IMR-90 (cell line): ENCODE measurements at regions not wholly inside any gene's neighbourhood (a gene's known extent, or its start where the extent isn't known, plus 50 kb on each side); places are given as distances from the start of the nearest gene placed in this dataset.

Experiments used
- ATAC-seq: fragments of 200-7000 bp; cut with Tn5 transposase; 2 replicates; pipeline ENCODE4 v1.9.1; 2020; ENCODE audit warnings: low read depth, mild to moderate bottlenecking, moderate library complexity
- BruUV-seq: library from RNA; stranded (reverse); fragments of 400-500 nt; replicated peaks from 2 replicates; lab custom pipeline; 2021; lab: Mats Ljungman, UMichigan
- CTCF ChIA-PET: fragments of 300-600 bp; formaldehyde crosslinking; extraction: SDS; loops from one replicate; lab custom pipeline; 2021; ENCODE audit warnings: antibody characterized with exemption; lab: Yijun Ruan, JAX
- POLR2A ChIA-PET: fragments of 300-600 bp; sonication (Branson Sonifier 250); formaldehyde crosslinking; loops from one replicate; lab custom pipeline; 2022; ENCODE audit warnings: antibody characterized with exemption; ENCODE audit not compliant: unreplicated experiment; lab: Charles Lee
- DNase-seq: peaks from one replicate; pipeline ENCODE4 v3.0.0; 2013
- H2AFZ ChIP-seq: replicated peaks from 2 replicates; pipeline ENCODE3; 2013; ENCODE audit warnings: low read length, mild to moderate bottlenecking; ENCODE audit not compliant: poor library complexity
- H2AK5ac ChIP-seq: 2 replicates; pipeline ENCODE4 v1.6.1; 2013; ENCODE audit warnings: low read depth, low read length, inconsistent platforms
- H2AK9ac ChIP-seq: replicated peaks from 2 replicates; pipeline ENCODE3; 2013; ENCODE audit warnings: mild to moderate bottlenecking, low read depth, low read length, moderate library complexity; ENCODE audit not compliant: poor library complexity
- H2BK120ac ChIP-seq: 2 replicates; pipeline ENCODE4 v1.6.1; 2013; ENCODE audit warnings: low read depth, low read length, inconsistent platforms
- H2BK15ac ChIP-seq: 3 replicates; pipeline ENCODE4 v1.6.1; 2013; ENCODE audit warnings: low read depth, low read length, inconsistent platforms
- H2BK20ac ChIP-seq: 2 replicates; pipeline ENCODE4 v1.6.1; 2013; ENCODE audit warnings: low read depth, mild to moderate bottlenecking, inconsistent platforms, low read length, moderate library complexity
- H2BK5ac ChIP-seq: 2 replicates; pipeline ENCODE4 v1.6.1; 2013; ENCODE audit warnings: mild to moderate bottlenecking, low read depth, low read length, inconsistent platforms; ENCODE audit not compliant: poor library complexity, severe bottlenecking
- H3K14ac ChIP-seq: replicated peaks from 2 replicates; pipeline ENCODE4 v1.6.1; 2013; ENCODE audit warnings: low read depth, low read length, inconsistent platforms
- H3K18ac ChIP-seq: 2 replicates; pipeline ENCODE4 v1.6.1; 2013; ENCODE audit warnings: low read depth, low read length, control low read depth
- H3K23ac ChIP-seq: 2 replicates; pipeline ENCODE4 v1.6.1; 2013; ENCODE audit warnings: low read depth, low read length, inconsistent platforms
- H3K27ac ChIP-seq: 2 replicates; pipeline ENCODE4 v1.5.1; 2013; ENCODE audit warnings: mild to moderate bottlenecking, control low read depth, low read length; ENCODE audit not compliant: insufficient read depth
- H3K27me3 ChIP-seq: 2 replicates; pipeline ENCODE4 v1.6.1; 2013; ENCODE audit warnings: low read length; ENCODE audit not compliant: control insufficient read depth, insufficient read depth
- H3K36me3 ChIP-seq: 2 replicates; pipeline ENCODE4 v1.6.1; 2013; ENCODE audit warnings: low read length, mixed read lengths; ENCODE audit not compliant: control insufficient read depth, insufficient read depth
- H3K4ac ChIP-seq: 2 replicates; pipeline ENCODE4 v1.6.1; 2013; ENCODE audit warnings: low read depth, low read length, inconsistent platforms
- H3K4me1 ChIP-seq: 2 replicates; pipeline ENCODE4 v1.6.1; 2013; ENCODE audit warnings: low read length, mixed read lengths; ENCODE audit not compliant: control insufficient read depth, insufficient read depth
- H3K4me2 ChIP-seq: 2 replicates; pipeline ENCODE4 v1.6.1; 2013; ENCODE audit warnings: low read depth, mild to moderate bottlenecking, control low read depth, low read length, moderate library complexity
- H3K4me3 ChIP-seq: 2 replicates; pipeline ENCODE4 v1.5.1; 2013; ENCODE audit warnings: low read depth, mild to moderate bottlenecking, control low read depth, low read length, moderate library complexity; ENCODE audit not compliant: insufficient read depth
- H3K56ac ChIP-seq: 2 replicates; pipeline ENCODE4 v1.6.1; 2013; ENCODE audit warnings: low read length, inconsistent platforms; ENCODE audit not compliant: insufficient read depth; ENCODE audit errors: extremely low read depth
- H3K79me1 ChIP-seq, 2 experiments: 2 replicates each; pipeline ENCODE4 v1.6.1; 2013; ENCODE audit warnings: low read length in 2 of 2, inconsistent platforms in 1 of 2, low read depth in 1 of 2
- H3K9ac ChIP-seq: 2 replicates; pipeline ENCODE4 v1.6.1; 2013; ENCODE audit warnings: low read depth, low read length, control low read depth
- H3K9me1 ChIP-seq: 2 replicates; pipeline ENCODE4 v1.6.1; 2013; ENCODE audit warnings: low read length, inconsistent platforms; ENCODE audit not compliant: insufficient read depth
- H3K9me3 ChIP-seq: 2 replicates; pipeline ENCODE4 v1.6.1; 2013; ENCODE audit warnings: low read length; ENCODE audit not compliant: control insufficient read depth, insufficient read depth
- H4K20me1 ChIP-seq: 2 replicates; pipeline ENCODE4 v1.6.1; 2013; ENCODE audit warnings: low read length, inconsistent platforms; ENCODE audit not compliant: insufficient read depth
- H4K5ac ChIP-seq: 2 replicates; pipeline ENCODE4 v1.6.1; 2013; ENCODE audit warnings: mild to moderate bottlenecking, low read depth, low read length, control low read depth
- H4K8ac ChIP-seq, 2 experiments: 2 replicates each; pipeline ENCODE4 v1.6.1; 2013; ENCODE audit warnings: low read depth in 2 of 2, low read length in 2 of 2, control low read depth in 1 of 2, inconsistent platforms in 1 of 2
- H4K91ac ChIP-seq: 2 replicates; pipeline ENCODE4 v1.6.1; 2013; ENCODE audit warnings: low read depth, low read length, inconsistent platforms; ENCODE audit not compliant: insufficient read depth
- BHLHE40 ChIP-seq: fragments of 150-350 bp; IDR thresholded peaks from 2 replicates; pipeline ENCODE4 v1.6.1; 2016; ENCODE audit warnings: mild to moderate bottlenecking, low read depth, low read length
- CEBPB ChIP-seq: IDR thresholded peaks from 2 replicates; pipeline ENCODE4 v1.6.1; 2012; ENCODE audit warnings: low read depth, low read length, improper control_type of control experiment
- CHD1 ChIP-seq: IDR thresholded peaks from 2 replicates; pipeline ENCODE4 v1.6.1; 2012; ENCODE audit warnings: low read depth, low read length, improper control_type of control experiment
- CTCF ChIP-seq: conservative IDR thresholded peaks from 2 replicates; pipeline ENCODE4 v1.5.1; 2012; ENCODE audit warnings: mild to moderate bottlenecking, low read depth, low read length, improper control_type of control experiment
- ELK1 ChIP-seq: fragments of 150-350 bp; IDR thresholded peaks from 2 replicates; pipeline ENCODE4 v1.6.1; 2016; ENCODE audit warnings: low read depth, mild to moderate bottlenecking, low read length, moderate library complexity, borderline replicate concordance
- FOS ChIP-seq: fragments of 150-350 bp; IDR thresholded peaks from 2 replicates; pipeline ENCODE4 v1.6.1; 2016; ENCODE audit warnings: low read depth, low read length
- MAFK ChIP-seq: IDR thresholded peaks from 2 replicates; pipeline ENCODE4 v1.6.1; 2012; ENCODE audit warnings: low read depth, low read length, improper control_type of control experiment
- MAZ ChIP-seq: IDR thresholded peaks from 2 replicates; pipeline ENCODE4 v1.6.1; 2012; ENCODE audit warnings: low read depth, mild to moderate bottlenecking, low read length, improper control_type of control experiment, moderate library complexity, borderline replicate concordance
- MXI1 ChIP-seq: IDR thresholded peaks from 2 replicates; pipeline ENCODE4 v1.6.1; 2012; ENCODE audit warnings: low read depth, mild to moderate bottlenecking, low read length, moderate library complexity, borderline replicate concordance
- NFE2L2 ChIP-seq: fragments of 150-350 bp; IDR thresholded peaks from 2 replicates; pipeline ENCODE4 v1.6.1; 2016; ENCODE audit warnings: low read depth, mild to moderate bottlenecking, low read length
- POLR2A ChIP-seq: IDR thresholded peaks from 2 replicates; pipeline ENCODE4 v1.6.1; 2012; ENCODE audit warnings: mild to moderate bottlenecking, low read depth, low read length
- RAD21 ChIP-seq: IDR thresholded peaks from 2 replicates; pipeline ENCODE4 v1.6.1; 2012; ENCODE audit warnings: low read length, improper control_type of control experiment
- RCOR1 ChIP-seq: IDR thresholded peaks from 2 replicates; pipeline ENCODE4 v1.6.1; 2012; ENCODE audit warnings: mild to moderate bottlenecking, low read length, improper control_type of control experiment; ENCODE audit not compliant: insufficient replicate concordance
- RFX5 ChIP-seq: IDR thresholded peaks from 2 replicates; pipeline ENCODE4 v1.8.0; 2012; ENCODE audit warnings: low read depth, mild to moderate bottlenecking, low read length, moderate library complexity
- SMC3 ChIP-seq: fragments of 150-350 bp; IDR thresholded peaks from 2 replicates; pipeline ENCODE4 v1.6.1; 2016; ENCODE audit warnings: low read depth, mild to moderate bottlenecking, antibody characterized with exemption, low read length, moderate library complexity
- USF2 ChIP-seq: fragments of 150-350 bp; IDR thresholded peaks from 2 replicates; pipeline ENCODE4 v1.6.1; 2017; ENCODE audit warnings: mild to moderate bottlenecking, antibody characterized with exemption, low read length, low read depth
- WGBS, 2 experiments: methylation state at CpG; one replicate each; pipeline versions ENCODE4 v1.1.5 to v1.1.7; 2013; ENCODE audit warnings: missing lambda C conversion rate in 2 of 2; ENCODE audit not compliant: insufficient read length in 1 of 2; ENCODE audit errors: extremely low coverage in 2 of 2; 5-methylcytosine and 5-hydroxymethylcytosine counted together
- dilution Hi-C: fragments of 300-500 bp; cut with HindIII; formaldehyde crosslinking; loops from one replicate; pipeline ENCODE4 v1.14.3; 2018; ENCODE audit warnings: low sequenced_read_pairs; ENCODE audit not compliant: unreplicated experiment
- in situ Hi-C: fragments of 300-500 bp; cut with MboI; formaldehyde crosslinking; loops from 3 replicates; pipeline ENCODE4 v1.14.3; 2019; ENCODE audit warnings: low sequenced_read_pairs, inconsistent platforms, mixed read lengths
- intact Hi-C: fragments of 100-400 bp; cut with micrococcal nuclease; formaldehyde crosslinking; loops from 2 replicates; pipeline ENCODE4 v1.10.0; 2022

GRCh38 chr3:36146404-36146803, 233.9 kb upstream of the STAC start:
- Histone ChIP-seq H2BK5ac (no peak overlapping the region), H4K20me1 (no peaks in the 10 kb centered on the region), H3K9me3 (peaks cover 6% of the 10 kb centered on the region), H4K8ac (no peak overlapping the region), H3K27ac (no peak overlapping the region), H3K4me2 (no peak overlapping the region), H3K4me3 (no peak overlapping the region), H3K9me1 (no peaks in the 10 kb centered on the region), H2AK5ac (no peak overlapping the region), H2BK120ac (no peak overlapping the region), H3K14ac (no peak overlapping the region), H3K4ac (no peak overlapping the region), H3K9ac (no peak overlapping the region), H3K79me1 (no peaks in the 10 kb centered on the region), H3K23ac (no peak overlapping the region), H2BK15ac (no peak overlapping the region), H2AFZ (no peak overlapping the region), H3K36me3 (no peaks in the 10 kb centered on the region), H3K18ac (no peak overlapping the region), H3K56ac (no peak overlapping the region), H3K27me3 (no peaks in the 10 kb centered on the region), H2AK9ac (no peak overlapping the region), H4K91ac (no peak overlapping the region), H3K4me1 (no peaks in the 10 kb centered on the region), H2BK20ac (no peak overlapping the region), H4K5ac (no peak overlapping the region)
- TF ChIP-seq SMC3: no peak
- no peak for TF ChIP-seq ELK1
- no peak for TF ChIP-seq CTCF
- no peak for TF ChIP-seq BHLHE40
- no peak for TF ChIP-seq USF2
- TF ChIP-seq MAZ: no peak
- TF ChIP-seq NFE2L2: no peak
- no peak for TF ChIP-seq FOS
- TF ChIP-seq CEBPB: no peak
- TF ChIP-seq MAFK: no peak
- no peak for TF ChIP-seq CHD1
- TF ChIP-seq POLR2A: no peak
- TF ChIP-seq RCOR1: no peak
- no peak for TF ChIP-seq RFX5
- TF ChIP-seq RAD21: no peak
- no peak for TF ChIP-seq MXI1
- no CpG with 5 or more reads among the region's 2 CpGs for WGBS, 2 experiments
- in situ Hi-C loops: no loop called here
- intact Hi-C loops: no loop called here
- no TSS peak for BruUV-seq
- DNase-seq (no peak), ATAC-seq (no peak)
- dilution Hi-C loops: no loop called here
- POLR2A ChIA-PET: no interaction called here
- CTCF ChIA-PET: interaction anchor here (0.5 kb wide), 1 partner anchor 384 kb away, joined by 4 read pairs; no protein-coding TSS in a partner anchor
